GM10248 (cell line): ENCODE measurements at regions not wholly inside any gene's neighbourhood (a gene's known extent, or its start where the extent isn't known, plus 50 kb on each side); places are given as distances from the start of the nearest gene placed in this dataset.
A peak's percentile ranks its signal among the peaks of the same experiment; 100 is the strongest.
"Not testable (repeated sequence)": the region's sequence is repeated elsewhere in the genome, so short reads cannot be mapped to it uniquely, and the experiment has no call there.

Experiments
- CTCF ChIA-PET: fragments of 300-600 bp; sonication (Branson Sonifier 250); formaldehyde crosslinking; extraction: SDS; loops from one replicate; lab custom pipeline; 2021; ENCODE audit warnings: antibody characterized with exemption; lab: Yijun Ruan, JAX
- POLR2A ChIA-PET: fragments of 350-650 bp; sonication (Branson Sonifier 250); formaldehyde crosslinking; extraction: SDS; loops from one replicate; lab custom pipeline; 2020; ENCODE audit warnings: antibody characterized with exemption; lab: Yijun Ruan, JAX
- DNase-seq: peaks from one replicate; pipeline ENCODE4 v3.0.0; 2012; ENCODE audit errors: extremely low spot score
- CTCF ChIP-seq: IDR thresholded peaks from 2 replicates; pipeline ENCODE4 v1.5.1; 2012; ENCODE audit warnings: mild to moderate bottlenecking, low read depth; ENCODE audit errors: extremely low read depth, missing control alignments, control extremely low read depth

- DNase-seq, result no peak
- CTCF ChIA-PET, result interaction anchor here (1.0 to 1.4 kb wide), 5 partner anchors 9 to 52 kb away, joined by 3 to 4 read pairs (median 3); no protein-coding TSS in a partner anchor
- TF ChIP-seq CTCF, result no peak
- POLR2A ChIA-PET, result no interaction called here
These were observed 128.4 kb upstream of the GOT2 start for GRCh38 chr16:58862334-58863021.

GRCh38 chr16:58859958-58860669 lies 126.0 kb upstream of the GOT2 start:
- CTCF ChIA-PET, result interaction anchor here (1.0 kb wide), 1 partner anchor 12 kb away, joined by 3 read pairs; no protein-coding TSS in a partner anchor

DNA sequence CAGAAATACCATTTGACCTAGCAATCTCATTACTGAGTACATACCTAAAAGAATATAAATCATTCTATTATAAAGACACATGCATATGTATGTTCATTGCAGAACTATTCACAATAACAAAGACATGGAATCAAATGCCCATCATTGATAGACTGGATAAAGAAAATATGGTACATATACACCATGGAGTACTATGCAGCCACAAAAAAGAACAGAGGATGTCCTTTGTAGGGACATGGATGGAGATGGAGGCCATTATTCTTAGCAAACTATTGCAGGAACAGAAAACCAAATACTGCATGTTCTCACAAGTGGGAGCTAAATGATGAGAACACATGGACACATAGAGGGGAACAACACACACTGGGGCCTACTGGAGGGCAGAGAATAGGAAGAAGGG lies 124.5 kb upstream of the GOT2 start:
- CTCF ChIA-PET, DNase-seq, POLR2A ChIA-PET: not testable (repeated sequence)

More at GRCh38 chr16:58859958-58860669, 126.0 kb upstream of the GOT2 start:
- POLR2A ChIA-PET, result no interaction called here
- no peak for DNase-seq
- no peak for TF ChIP-seq CTCF

DNA sequence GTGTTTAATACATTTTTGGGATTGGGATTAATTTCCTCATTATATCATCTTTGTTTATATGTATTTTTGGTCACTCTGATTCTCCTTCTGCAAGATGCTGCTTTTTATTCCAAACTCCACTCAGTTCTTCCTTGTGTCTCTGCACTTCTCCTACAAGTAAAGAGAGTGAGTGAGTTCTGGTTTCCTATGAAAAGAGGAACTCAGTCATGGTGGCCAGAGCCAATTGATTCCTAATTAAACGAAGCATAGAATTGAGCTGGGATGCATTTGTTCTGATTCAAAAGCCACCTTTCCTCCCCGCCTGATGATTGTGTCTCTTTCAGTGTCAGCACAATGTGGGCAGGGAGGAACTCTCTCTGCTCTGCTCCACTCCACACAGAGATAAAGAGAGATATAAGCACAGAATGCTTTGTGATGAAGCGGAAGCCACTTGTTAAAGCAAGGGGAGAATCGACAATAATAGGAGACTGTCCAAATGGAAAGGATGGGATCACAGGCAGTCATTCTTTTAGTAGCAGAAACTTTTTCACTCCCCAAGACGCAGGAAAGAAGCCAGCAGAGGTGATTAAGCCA lies 121.3 kb upstream of the GOT2 start:
- ChIA-PET CTCF (interaction anchor here (0.8 to 2.1 kb wide), 2 partner anchors 8 to 12 kb away, joined by 3 to 10 read pairs; no protein-coding TSS in a partner anchor), POLR2A (no interaction called here)
- TF ChIP-seq CTCF, result no peak
- DNase-seq, result no peak

DNA sequence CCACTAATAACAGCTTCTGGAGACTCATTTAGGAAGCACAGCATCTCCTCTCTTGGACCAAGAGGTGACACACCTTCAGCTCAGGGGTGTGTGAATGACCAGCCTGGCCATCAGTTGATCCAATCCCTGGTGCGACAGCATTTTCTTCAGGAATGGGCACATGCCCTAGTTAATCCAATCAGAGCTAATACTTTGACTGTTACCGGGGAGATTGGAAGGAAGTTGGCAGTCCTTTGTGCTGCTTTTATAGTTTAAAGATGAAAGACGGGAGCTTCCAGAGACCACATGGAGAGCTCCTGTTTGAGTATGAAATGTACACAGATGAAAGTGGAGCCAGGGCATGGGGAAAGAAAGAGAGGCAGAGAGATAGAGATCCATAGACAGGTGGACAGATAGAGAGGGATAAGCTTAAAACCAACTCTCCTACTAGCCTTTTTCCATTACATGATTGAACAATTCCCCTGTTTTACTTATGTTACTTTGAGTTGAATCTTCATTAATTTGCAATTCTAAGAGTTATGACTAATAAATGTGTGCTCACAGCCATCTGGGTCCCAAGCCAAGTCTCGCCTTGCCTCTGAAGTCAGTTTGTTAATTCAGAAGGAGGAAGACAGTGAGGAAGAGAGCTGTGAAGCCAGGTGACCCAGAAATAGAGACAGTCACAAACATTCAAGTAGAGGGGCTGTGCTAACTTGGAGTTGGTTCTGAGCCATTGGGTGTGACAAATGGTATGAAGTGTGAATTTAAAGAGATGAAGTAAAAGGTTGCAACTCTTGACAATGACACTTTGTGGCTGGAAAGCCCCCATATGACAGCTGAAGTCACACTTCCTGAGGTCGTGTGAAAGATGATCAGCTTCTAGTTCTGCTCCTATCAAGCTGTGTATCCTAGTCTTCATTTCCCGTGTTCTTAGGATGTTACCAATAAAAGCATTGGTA lies 120.0 kb upstream of the GOT2 start:
- ChIA-PET CTCF (interaction anchor here (1.0 to 1.8 kb wide), 5 partner anchors 9 to 40 kb away, joined by 3 to 9 read pairs (median 4); no protein-coding TSS in a partner anchor), POLR2A (no interaction called here)
- no peak for TF ChIP-seq CTCF
- DNase-seq, result peak; percentile 22

DNA sequence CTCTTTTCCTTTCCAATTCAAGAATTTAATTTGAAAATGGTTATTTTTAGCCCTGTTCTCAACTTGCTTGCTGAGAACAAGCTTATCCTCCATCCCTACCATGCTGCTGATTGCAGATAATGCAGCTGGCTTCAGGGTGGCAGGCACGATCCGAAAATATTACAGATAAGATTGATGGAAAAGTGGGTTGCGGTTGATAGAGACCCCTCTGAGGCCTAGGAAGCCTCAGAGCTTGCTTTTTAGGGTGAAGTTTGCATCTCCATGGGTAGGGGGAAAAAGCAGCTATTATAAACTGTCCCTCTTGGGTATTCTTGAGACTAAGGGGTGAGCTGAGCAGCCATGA lies 116.5 kb upstream of the GOT2 start:
- POLR2A ChIA-PET, result no interaction called here

More for the DNA sequence above, 116.5 kb upstream of the GOT2 start:
- CTCF ChIA-PET, result interaction anchor here (1.2 to 2.7 kb wide), 3 partner anchors 8 to 36 kb away, joined by 3 to 9 read pairs (median 4); no protein-coding TSS in a partner anchor
- no peak for TF ChIP-seq CTCF
- DNase-seq, result no peak
